ENCODE measurements at regions not wholly inside any gene's neighbourhood (a gene's known extent, or its start where the extent isn't known, plus 50 kb on each side); places are given as distances from the start of the nearest gene placed in this dataset.
A peak's percentile ranks its signal among the peaks of the same experiment; 100 is the strongest.

DNA sequence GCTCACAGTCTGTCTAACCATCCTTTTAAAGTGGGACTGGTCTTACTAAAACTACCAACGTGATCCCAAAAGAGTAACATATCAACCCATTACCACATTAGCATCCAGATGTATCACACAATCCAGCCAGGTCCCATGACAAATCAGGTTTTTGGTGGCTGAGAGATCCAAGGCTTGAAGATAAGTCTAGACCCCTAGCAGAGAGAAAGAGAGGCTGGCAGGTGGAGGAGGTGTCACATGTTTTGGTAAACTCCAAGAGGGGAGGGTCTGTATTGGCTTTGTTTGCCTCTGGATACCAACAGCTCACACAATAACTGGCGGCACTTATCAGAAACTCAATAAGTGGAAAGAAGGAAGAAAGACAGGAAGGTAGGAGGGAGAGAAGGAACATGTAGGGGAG lies 357.6 kb downstream of the SS18 start:
- Histone ChIP-seq H3K27me3 (ENCODE audit: insufficient read depth, low read depth, severe bottlenecking) (peaks cover 15% of the 10 kb centered on the region), H3K27ac (no peak overlapping the region), H3K4me3 (ENCODE audit: low read depth, low read length) (no peak overlapping the region), H3K36me3 (no peaks in the 10 kb centered on the region), H3K9me3 (ENCODE audit: severe bottlenecking) (peaks cover 2% of the 10 kb centered on the region)
- DNase-seq = no peak
- TF ChIP-seq, protein P1, sequence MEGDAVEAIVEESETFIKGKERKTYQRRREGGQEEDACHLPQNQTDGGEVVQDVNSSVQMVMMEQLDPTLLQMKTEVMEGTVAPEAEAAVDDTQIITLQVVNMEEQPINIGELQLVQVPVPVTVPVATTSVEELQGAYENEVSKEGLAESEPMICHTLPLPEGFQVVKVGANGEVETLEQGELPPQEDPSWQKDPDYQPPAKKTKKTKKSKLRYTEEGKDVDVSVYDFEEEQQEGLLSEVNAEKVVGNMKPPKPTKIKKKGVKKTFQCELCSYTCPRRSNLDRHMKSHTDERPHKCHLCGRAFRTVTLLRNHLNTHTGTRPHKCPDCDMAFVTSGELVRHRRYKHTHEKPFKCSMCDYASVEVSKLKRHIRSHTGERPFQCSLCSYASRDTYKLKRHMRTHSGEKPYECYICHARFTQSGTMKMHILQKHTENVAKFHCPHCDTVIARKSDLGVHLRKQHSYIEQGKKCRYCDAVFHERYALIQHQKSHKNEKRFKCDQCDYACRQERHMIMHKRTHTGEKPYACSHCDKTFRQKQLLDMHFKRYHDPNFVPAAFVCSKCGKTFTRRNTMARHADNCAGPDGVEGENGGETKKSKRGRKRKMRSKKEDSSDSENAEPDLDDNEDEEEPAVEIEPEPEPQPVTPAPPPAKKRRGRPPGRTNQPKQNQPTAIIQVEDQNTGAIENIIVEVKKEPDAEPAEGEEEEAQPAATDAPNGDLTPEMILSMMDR (IDR thresholded peaks at IDR 0.05; ENCODE audit: low read depth, low read length) = no peak

DNA sequence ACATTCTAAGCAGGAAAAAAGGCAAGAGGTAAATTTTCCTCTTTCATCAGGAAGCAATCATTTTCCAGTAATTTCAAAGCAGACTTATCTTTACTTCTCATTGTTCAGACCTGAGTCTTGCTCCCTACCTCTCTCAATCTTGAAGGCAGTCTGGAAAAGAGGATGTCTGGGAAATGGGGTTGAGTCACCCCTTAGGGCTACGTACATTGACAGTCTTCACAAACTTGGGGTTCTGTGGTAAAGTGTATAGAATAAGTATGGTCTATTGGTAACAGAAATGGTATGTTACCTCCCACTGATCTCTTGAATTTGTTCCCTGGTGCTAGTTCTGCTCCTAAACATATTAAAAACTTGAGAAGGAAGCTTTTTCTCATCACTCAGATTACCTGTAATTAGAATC lies 361.3 kb downstream of the SS18 start:
- Histone ChIP-seq H3K27me3 (ENCODE audit: insufficient read depth, low read depth, severe bottlenecking) (peaks cover 6% of the 10 kb centered on the region), H3K9me3 (ENCODE audit: severe bottlenecking) (peaks cover 2% of the 10 kb centered on the region), H3K4me3 (ENCODE audit: low read depth, low read length) (no peak overlapping the region), H3K36me3 (no peaks in the 10 kb centered on the region), H3K27ac (no peak overlapping the region)
- DNase-seq = no peak
- TF ChIP-seq, protein P1 (IDR thresholded peaks at IDR 0.05; ENCODE audit: low read depth, low read length) = no peak

DNA sequence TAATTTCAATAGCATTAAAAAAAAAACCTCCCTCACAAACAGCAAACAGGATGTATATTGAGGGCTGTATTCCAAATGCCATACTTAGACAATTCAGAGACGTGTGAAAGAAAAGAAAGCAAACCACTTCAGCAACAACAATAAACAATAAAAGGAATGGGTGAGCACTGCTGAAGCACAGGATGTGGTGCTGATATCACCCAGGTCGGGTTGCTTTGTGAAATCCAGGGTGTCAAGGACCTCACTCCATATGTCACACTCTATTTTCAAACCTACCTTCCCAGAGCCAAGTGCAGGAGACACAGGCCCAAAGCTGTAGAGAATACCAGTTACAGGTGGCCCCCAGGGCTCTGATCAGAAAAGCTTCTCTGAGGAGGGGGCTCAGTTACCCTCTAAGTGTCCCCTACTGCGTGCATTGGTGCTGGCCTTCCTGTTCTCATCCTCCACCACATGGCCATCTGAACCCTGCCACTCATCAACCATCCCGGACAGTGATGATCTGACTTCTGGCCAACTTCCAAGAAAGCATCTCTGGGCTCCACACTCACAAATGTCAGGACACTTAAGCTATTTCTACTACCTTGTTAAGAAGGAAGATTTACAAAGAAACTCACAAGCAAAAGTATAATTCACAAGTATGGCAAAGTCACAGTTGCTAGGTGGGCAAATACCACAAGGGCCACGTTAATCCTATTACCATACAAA lies 363.0 kb downstream of the SS18 start:
- Histone ChIP-seq H3K27ac (no peak overlapping the region), H3K4me3 (ENCODE audit: low read depth, low read length) (no peak overlapping the region), H3K9me3 (ENCODE audit: severe bottlenecking) (peaks cover 2% of the 10 kb centered on the region), H3K36me3 (no peaks in the 10 kb centered on the region), H3K27me3 (ENCODE audit: insufficient read depth, low read depth, severe bottlenecking) (no peaks in the 10 kb centered on the region)
- TF ChIP-seq, protein P1 (IDR thresholded peaks at IDR 0.05; ENCODE audit: low read depth, low read length) = no peak
- DNase-seq = no peak

DNA sequence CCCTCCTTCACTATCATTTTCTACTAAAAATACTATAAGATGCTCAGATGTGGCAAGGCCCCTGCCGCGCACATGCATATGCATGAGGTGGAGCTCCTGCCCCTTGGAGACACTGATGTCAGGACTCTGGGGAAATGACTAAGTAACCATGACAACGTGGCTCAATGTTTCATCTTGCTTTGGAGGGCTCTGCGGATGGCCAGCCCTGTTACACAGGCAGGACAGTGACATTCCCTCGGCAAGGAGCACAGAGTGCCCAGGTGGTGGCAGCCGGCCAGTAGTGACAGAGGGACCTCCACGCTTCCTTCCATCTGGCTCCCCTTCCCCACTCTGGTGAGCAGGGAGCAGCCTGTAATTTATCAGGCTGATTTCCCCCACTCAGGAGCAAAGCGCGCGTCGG lies 364.1 kb downstream of the SS18 start:
- Histone ChIP-seq H3K4me3 (ENCODE audit: low read depth, low read length) (no peak overlapping the region), H3K27ac (no peak overlapping the region), H3K9me3 (ENCODE audit: severe bottlenecking) (peaks cover 2% of the 10 kb centered on the region), H3K27me3 (ENCODE audit: insufficient read depth, low read depth, severe bottlenecking) (no peaks in the 10 kb centered on the region), H3K36me3 (no peaks in the 10 kb centered on the region)
- TF ChIP-seq, protein P1 (IDR thresholded peaks at IDR 0.05; ENCODE audit: low read depth, low read length) = no peak
- DNase-seq = peak; percentile 15

DNA sequence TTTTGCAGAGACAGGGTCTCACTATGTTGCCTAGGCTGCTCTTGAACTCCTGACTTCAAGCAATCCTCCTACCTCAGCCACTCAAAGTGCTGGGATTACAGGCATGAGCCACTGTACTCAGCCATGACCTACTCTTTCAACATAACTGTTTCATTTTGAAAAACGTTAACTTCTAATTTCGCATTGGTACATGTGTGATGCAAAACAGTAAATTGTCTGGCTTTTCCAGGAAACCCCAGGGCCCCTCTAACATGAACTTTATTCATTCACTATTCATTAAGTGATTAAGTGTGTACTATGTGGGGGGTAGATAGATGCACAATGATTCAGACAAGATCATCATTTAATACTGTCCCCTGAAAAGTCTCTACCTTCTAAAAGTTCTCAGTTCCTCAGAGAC lies 364.9 kb downstream of the SS18 start:
- no peak for DNase-seq
- no peaks in the 10 kb centered on the region for H3K36me3 ChIP-seq
- no peak overlapping the region for H3K27ac ChIP-seq
- H3K4me3 ChIP-seq (ENCODE audit: low read depth, low read length) = no peak overlapping the region
- H3K27me3 ChIP-seq (ENCODE audit: insufficient read depth, low read depth, severe bottlenecking) = no peaks in the 10 kb centered on the region
- no peaks in the 10 kb centered on the region for H3K9me3 ChIP-seq (ENCODE audit: severe bottlenecking)
- TF ChIP-seq, protein P1 (IDR thresholded peaks at IDR 0.05; ENCODE audit: low read depth, low read length) = no peak

DNA sequence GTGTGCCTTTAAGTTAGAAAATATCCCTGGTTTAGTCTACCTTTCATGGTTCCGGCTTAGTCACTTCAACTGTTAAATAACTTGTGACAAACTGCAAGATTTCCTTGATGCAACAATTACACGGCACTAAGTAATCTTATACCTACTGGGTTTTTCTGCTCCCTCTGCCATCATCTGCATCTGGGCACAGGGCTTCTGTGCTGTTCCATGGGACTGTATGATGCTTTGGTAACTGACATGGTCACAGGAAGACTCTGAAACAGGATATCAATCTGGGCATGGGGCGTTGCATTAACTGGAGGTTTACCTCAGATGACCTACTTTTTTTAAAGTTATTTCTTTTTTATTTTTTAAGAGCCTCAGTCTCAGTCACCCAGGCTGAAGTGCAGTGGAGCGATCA lies 365.4 kb downstream of the SS18 start:
- Histone ChIP-seq H3K4me3 (ENCODE audit: low read depth, low read length) (no peak overlapping the region), H3K9me3 (ENCODE audit: severe bottlenecking) (no peaks in the 10 kb centered on the region), H3K27ac (no peak overlapping the region), H3K36me3 (no peaks in the 10 kb centered on the region), H3K27me3 (ENCODE audit: insufficient read depth, low read depth, severe bottlenecking) (no peaks in the 10 kb centered on the region)
- TF ChIP-seq, protein P1 (IDR thresholded peaks at IDR 0.05; ENCODE audit: low read depth, low read length) = no peak
- no peak for DNase-seq
